ENCODE measurements at regions not wholly inside any gene's neighbourhood (a gene's known extent, or its start where the extent isn't known, plus 50 kb on each side); places are given as distances from the start of the nearest gene placed in this dataset.

DNA sequence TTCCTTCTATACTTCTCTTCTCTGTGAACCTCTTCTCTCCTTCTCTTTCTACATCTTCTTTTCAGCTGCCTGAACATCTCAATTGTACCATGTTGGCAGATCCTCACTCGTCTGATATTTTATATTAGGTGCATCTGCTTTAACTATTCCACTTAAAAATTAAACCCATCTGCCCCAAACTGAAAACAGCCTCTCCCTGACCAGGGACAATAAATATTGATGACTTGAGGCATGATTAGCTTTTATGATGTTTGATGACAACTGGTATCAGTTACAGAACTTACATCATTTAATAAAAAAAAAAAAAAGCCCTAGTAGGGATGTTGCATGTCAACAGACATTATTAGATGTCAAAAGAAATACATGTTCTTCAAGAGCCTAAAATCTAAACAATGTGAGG is 79.8 kb upstream of the HABP2 start:
- no peak for TF ChIP-seq CTCF (IDR thresholded peaks at IDR 0.05; ENCODE audit: control extremely low read depth, extremely low read depth, low read depth, missing control alignments)
- CTCF ChIA-PET = no interaction called here
- DNase-seq (ENCODE audit: extremely low spot score) = no peak
- POLR2A ChIA-PET = interaction anchor here (0.7 kb wide), 1 partner anchor 396 kb away, joined by 4 read pairs; no protein-coding TSS in a partner anchor

DNA sequence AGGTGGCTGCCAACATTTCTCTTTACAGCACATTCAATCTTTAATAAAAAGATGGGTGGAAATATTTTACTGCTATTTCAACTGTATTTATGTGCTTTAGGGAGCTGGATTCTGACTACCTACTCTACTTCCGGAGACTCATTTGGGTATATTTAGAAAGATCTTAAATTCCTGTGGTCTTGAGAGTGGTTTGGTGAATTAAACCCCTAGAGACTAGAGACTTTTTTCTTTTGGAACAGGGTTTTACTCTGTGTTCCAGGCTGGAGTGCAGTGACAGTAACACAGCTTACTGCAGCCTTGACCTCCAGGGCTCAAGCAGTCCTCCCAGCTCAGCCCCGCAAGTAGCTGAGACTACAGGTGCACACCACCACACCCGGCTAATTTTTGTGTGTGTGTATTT is 79.0 kb upstream of the HABP2 start:
- ChIA-PET POLR2A (interaction anchor here (0.6 kb wide), 1 partner anchor 231 kb away, joined by 3 read pairs; no protein-coding TSS in a partner anchor), CTCF (interaction anchor here (1.0 kb wide), 1 partner anchor 13 kb away, joined by 3 read pairs; no protein-coding TSS in a partner anchor)
- no peak for DNase-seq (ENCODE audit: extremely low spot score)
- TF ChIP-seq CTCF (IDR thresholded peaks at IDR 0.05; ENCODE audit: control extremely low read depth, extremely low read depth, low read depth, missing control alignments) = no peak

DNA sequence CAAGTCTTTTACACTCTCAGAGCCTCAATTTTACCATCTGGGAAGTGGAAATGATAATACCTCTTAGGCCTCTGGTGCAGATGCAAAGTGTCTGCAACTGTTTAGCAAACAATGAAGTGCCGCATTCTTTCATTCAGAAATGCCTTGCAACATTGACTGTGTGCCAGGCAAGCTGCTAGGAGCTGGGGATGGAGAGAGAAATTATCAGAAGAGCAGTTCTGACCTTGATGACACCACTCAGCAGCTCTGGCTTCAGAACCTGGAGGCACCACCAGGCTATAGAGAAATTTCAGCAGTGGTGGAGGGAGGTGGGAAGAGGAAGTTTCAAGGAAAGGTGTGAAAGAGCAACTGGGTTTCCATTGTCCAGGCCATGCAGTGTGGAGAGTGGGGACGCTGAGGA is 78.1 kb upstream of the HABP2 start:
- DNase-seq (ENCODE audit: extremely low spot score) = no peak
- ChIA-PET POLR2A (no interaction called here), CTCF (interaction anchor here (1.0 kb wide), 1 partner anchor 12 kb away, joined by 3 read pairs; no protein-coding TSS in a partner anchor)
- no peak for TF ChIP-seq CTCF (IDR thresholded peaks at IDR 0.05; ENCODE audit: control extremely low read depth, extremely low read depth, low read depth, missing control alignments)

- no peak for TF ChIP-seq CTCF (IDR thresholded peaks at IDR 0.05; ENCODE audit: control extremely low read depth, extremely low read depth, low read depth, missing control alignments)
- ChIA-PET CTCF (no interaction called here), POLR2A (no interaction called here)
- DNase-seq (ENCODE audit: extremely low spot score) = no peak
Observed at GRCh38 chr10:113475381-113475807, 77.5 kb upstream of the HABP2 start.

DNA sequence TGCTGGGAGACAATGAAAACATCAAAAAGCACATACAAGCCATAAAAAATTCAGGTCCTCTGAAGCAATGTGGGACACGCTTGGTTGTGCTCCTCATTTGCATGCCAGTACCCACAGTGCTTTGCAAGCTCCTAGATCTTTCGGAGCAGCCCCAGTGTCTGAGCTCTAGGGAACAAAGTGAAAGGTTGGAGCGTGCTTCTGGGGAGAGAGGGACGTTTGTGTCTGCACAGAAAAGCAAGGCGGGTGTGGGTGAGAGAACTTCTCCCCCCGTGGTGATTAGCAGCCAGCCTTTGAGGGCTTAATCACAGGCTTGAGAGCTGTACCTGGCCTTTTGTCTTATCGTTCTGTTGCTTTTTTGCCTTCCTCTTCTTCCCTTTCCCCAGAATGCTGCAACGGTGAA is 76.7 kb upstream of the HABP2 start:
- DNase-seq (ENCODE audit: extremely low spot score) = no peak
- POLR2A ChIA-PET = no interaction called here
- no peak for TF ChIP-seq CTCF (IDR thresholded peaks at IDR 0.05; ENCODE audit: control extremely low read depth, extremely low read depth, low read depth, missing control alignments)
- CTCF ChIA-PET = interaction anchor here (1.4 kb wide), 1 partner anchor 34 kb away, joined by 3 read pairs; no protein-coding TSS in a partner anchor

GRCh38 chr10:113476673-113477072 is 76.2 kb upstream of the HABP2 start:
- CTCF ChIA-PET = interaction anchor here (1.4 kb wide), 1 partner anchor 35 kb away, joined by 3 read pairs; no protein-coding TSS in a partner anchor
- POLR2A ChIA-PET = no interaction called here

More at GRCh38 chr10:113476673-113477072, 76.2 kb upstream of the HABP2 start:
- DNase-seq (ENCODE audit: extremely low spot score) = no peak
- TF ChIP-seq CTCF (IDR thresholded peaks at IDR 0.05; ENCODE audit: control extremely low read depth, extremely low read depth, low read depth, missing control alignments) = no peak
